Natural killer cell (primary cell): ENCODE measurements at regions not wholly inside any gene's neighbourhood (a gene's known extent, or its start where the extent isn't known, plus 50 kb on each side); places are given as distances from the start of the nearest gene placed in this dataset.
"Not testable (repeated sequence)": the region's sequence is repeated elsewhere in the genome, so short reads cannot be mapped to it uniquely, and the experiment has no call there.

Experiments
- ATAC-seq, 3 donors: fragments of 150-1000 bp in 2 of 3; fragments of 200-7000 bp in 1 of 3; cut with Tn5 transposase; 1 replicate in 1 of 3; 2 replicates in 2 of 3; pipeline ENCODE4 v1.10.0; 2021; ENCODE audit warnings: mild to moderate bottlenecking in 2 of 3, moderate library complexity in 2 of 3
- DNase-seq, 2 donors: peaks; one replicate each; pipeline versions ENCODE4 v3.0.0 to v3.0.0-alpha.2; 2013 to 2021; ENCODE audit warnings: mixed read lengths in 1 of 2
- H3K27ac ChIP-seq: one replicate; pipeline ENCODE4 v1.5.1; 2013; ENCODE audit warnings: mild to moderate bottlenecking, low read length
- H3K27me3 ChIP-seq: one replicate; pipeline ENCODE4 v1.6.1; 2013; ENCODE audit warnings: low read length; ENCODE audit not compliant: control insufficient read depth, insufficient read depth
- H3K36me3 ChIP-seq: one replicate; pipeline ENCODE4 v1.6.1; 2013; ENCODE audit warnings: low read length; ENCODE audit not compliant: control insufficient read depth, insufficient read depth
- H3K4me1 ChIP-seq: one replicate; pipeline ENCODE4 v1.6.1; 2013; ENCODE audit warnings: low read length; ENCODE audit not compliant: control insufficient read depth, insufficient read depth
- H3K4me3 ChIP-seq: one replicate; pipeline ENCODE4 v1.5.1; 2013; ENCODE audit warnings: low read length
- H3K9me3 ChIP-seq: one replicate; pipeline ENCODE4 v1.6.1; 2013; ENCODE audit warnings: low read length; ENCODE audit not compliant: control insufficient read depth, insufficient read depth
- H3K27ac Mint-ChIP-seq, 2 donors: one replicate each; pipeline ENCODE4 v1.8.0; 2022; ENCODE audit warnings: mild to moderate bottlenecking in 2 of 2, mixed read lengths in 2 of 2, moderate library complexity in 1 of 2
- H3K27me3 Mint-ChIP-seq, 2 donors: one replicate each; pipeline ENCODE4 v1.8.0; 2022; ENCODE audit warnings: low read depth in 2 of 2, mixed read lengths in 2 of 2
- H3K36me3 Mint-ChIP-seq: one replicate; pipeline ENCODE4 v1.8.0; 2022; ENCODE audit warnings: mixed read lengths
- H3K4me1 Mint-ChIP-seq, 2 donors: one replicate each; pipeline ENCODE4 v1.8.0; 2022; ENCODE audit warnings: mixed read lengths in 2 of 2
- H3K4me3 Mint-ChIP-seq: one replicate; pipeline ENCODE4 v1.8.0; 2022; ENCODE audit warnings: mild to moderate bottlenecking, moderate library complexity, mixed read lengths
- H3K9me3 Mint-ChIP-seq, 2 donors: one replicate each; pipeline ENCODE4 v1.8.0; 2022; ENCODE audit warnings: mixed read lengths in 2 of 2
- CTCF ChIP-seq: fragments of 200-600 bp; IDR thresholded peaks from one replicate; pipeline ENCODE4 v1.8.0; 2022; ENCODE audit warnings: antibody characterized with exemption
- WGBS: methylation state at CpG from one replicate; pipeline ENCODE4 v1.1.7; 2013; ENCODE audit warnings: missing lambda C conversion rate; ENCODE audit not compliant: insufficient coverage; 5-methylcytosine and 5-hydroxymethylcytosine counted together
- intact Hi-C: fragments of 100-400 bp; cut with micrococcal nuclease; formaldehyde crosslinking; loops from one replicate; pipeline ENCODE4 v1.14.2; 2022

GRCh38 chr1:30083800-30084464 is 639.5 kb downstream of the MATN1 start:
- Histone ChIP-seq H3K36me3 (no peaks in the 10 kb centered on the region), H3K27ac (no peak overlapping the region), H3K9me3 (no peaks in the 10 kb centered on the region), H3K4me3 (no peak overlapping the region), H3K4me1 (no peaks in the 10 kb centered on the region), H3K27me3 (no peaks in the 10 kb centered on the region)
- intact Hi-C loops = no loop called here
- Mint-ChIP-seq H3K27ac (no peak overlapping the region), H3K27me3 (peaks cover 24% of the 10 kb centered on the region in 2 donors), H3K9me3 (no peaks in the 10 kb centered on the region), H3K4me1 (peaks cover under 1 to 10% of the 10 kb centered on the region in 2 donors), H3K36me3 (no peaks in the 10 kb centered on the region), H3K4me3 (no peak overlapping the region)
- no peak for TF ChIP-seq CTCF
- ATAC-seq (no peak), DNase-seq (no peak)
- 61% methylated on average over 11 of the region's 11 CpGs for WGBS

GRCh38 chr1:30081379-30082102 is 641.8 kb downstream of the MATN1 start:
- no peak for DNase-seq
- Histone ChIP-seq H3K9me3 (no peaks in the 10 kb centered on the region), H3K27ac (no peak overlapping the region), H3K27me3 (no peaks in the 10 kb centered on the region), H3K4me3 (no peak overlapping the region), H3K36me3 (no peaks in the 10 kb centered on the region), H3K4me1 (peaks cover 2% of the 10 kb centered on the region)
- no peak overlapping the region for H3K27ac Mint-ChIP-seq
- no peaks in the 10 kb centered on the region for H3K9me3 Mint-ChIP-seq
- H3K27me3 Mint-ChIP-seq = peaks cover 16 to 23% of the 10 kb centered on the region in 2 donors
- peaks cover 10 to 20% of the 10 kb centered on the region in 2 donors for H3K4me1 Mint-ChIP-seq
- H3K36me3 Mint-ChIP-seq = no peaks in the 10 kb centered on the region
- no peak for TF ChIP-seq CTCF
- 66% methylated on average over 6 of the region's 6 CpGs for WGBS
- ATAC-seq = no peak
- intact Hi-C loops = no loop called here
- H3K4me3 Mint-ChIP-seq = no peak overlapping the region

GRCh38 chr1:30075916-30076315 is 647.5 kb downstream of the MATN1 start:
- H3K4me1 ChIP-seq, H3K27ac Mint-ChIP-seq, H3K9me3 ChIP-seq, H3K4me3 Mint-ChIP-seq, H3K36me3 Mint-ChIP-seq, H3K9me3 Mint-ChIP-seq, DNase-seq, H3K36me3 ChIP-seq, H3K27ac ChIP-seq, intact Hi-C loops, ATAC-seq, H3K4me1 Mint-ChIP-seq, H3K27me3 ChIP-seq, H3K4me3 ChIP-seq: not testable (repeated sequence)
- H3K27me3 Mint-ChIP-seq = peaks cover 6 to 13% of the 10 kb centered on the region in 2 donors

GRCh38 chr1:30068787-30069472 is 654.5 kb downstream of the MATN1 start:
- Histone ChIP-seq H3K4me1 (no peaks in the 10 kb centered on the region), H3K27ac (no peak overlapping the region), H3K27me3 (no peaks in the 10 kb centered on the region), H3K36me3 (no peaks in the 10 kb centered on the region), H3K4me3 (no peak overlapping the region), H3K9me3 (no peaks in the 10 kb centered on the region)
- Mint-ChIP-seq H3K27ac (no peak overlapping the region), H3K4me3 (no peak overlapping the region), H3K9me3 (no peaks in the 10 kb centered on the region), H3K36me3 (no peaks in the 10 kb centered on the region), H3K27me3 (peaks cover 0 to 5% of the 10 kb centered on the region in 2 donors), H3K4me1 (no peaks in the 10 kb centered on the region)
- intact Hi-C loops = no loop called here
- ATAC-seq (no peak), DNase-seq (no peak)
- WGBS = 89% methylated on average over 9 of the region's 9 CpGs
- TF ChIP-seq CTCF = no peak
